Tibial nerve (tissue), 4 donors: ENCODE measurements at regions not wholly inside any gene's neighbourhood (a gene's known extent, or its start where the extent isn't known, plus 50 kb on each side); places are given as distances from the start of the nearest gene placed in this dataset.

ENCODE experiments used
- DNase-seq, 2 donors: peaks; one replicate each; pipeline ENCODE4 v3.0.0-alpha.2; 2019; ENCODE audit warnings: low spot score in 2 of 2
- H3K27ac ChIP-seq, 4 donors: fragments of 200-600 bp; sonication (generic) in 3 of 4; one replicate each; pipeline ENCODE4 v1.5.1; 2017 to 2019; ENCODE audit warnings: mild to moderate bottlenecking in 1 of 4
- H3K27me3 ChIP-seq, 2 donors: fragments of 200-600 bp; sonication (generic) in 1 of 2; one replicate each; pipeline versions ENCODE4 v1.5.1 to v1.6.0; 2017 to 2019
- H3K36me3 ChIP-seq, 3 donors: fragments of 200-600 bp; sonication (generic); one replicate each; pipeline ENCODE4 v1.5.1; 2018 to 2019
- H3K4me1 ChIP-seq, 4 donors: fragments of 200-600 bp; sonication (generic) in 3 of 4; one replicate each; pipeline ENCODE4 v1.5.1; 2017 to 2019
- H3K4me3 ChIP-seq, 4 donors: fragments of 200-600 bp; sonication (generic) in 3 of 4; one replicate each; pipeline ENCODE4 v1.5.1; 2017 to 2019; ENCODE audit warnings: mild to moderate bottlenecking in 1 of 4, moderate library complexity in 1 of 4
- H3K9me3 ChIP-seq, 4 donors: fragments of 200-600 bp; sonication (generic) in 3 of 4; one replicate each; pipeline ENCODE4 v1.5.1; 2017 to 2019
- CTCF ChIP-seq, 5 experiments: fragments of 200-600 bp in 3 of 5; fragments of 450-650 bp in 2 of 5; sonication (generic) in 3 of 5; IDR thresholded peaks; one replicate each; pipeline ENCODE4 v1.5.1; 2016 to 2019; ENCODE audit warnings: antibody characterized with exemption in 5 of 5, mild to moderate bottlenecking in 3 of 5, moderate library complexity in 2 of 5
- EP300 ChIP-seq, 2 donors: sonication (generic); formaldehyde crosslinking; IDR thresholded peaks; one replicate each; pipeline ENCODE4 v1.6.1; 2017; ENCODE audit warnings: antibody characterized with exemption in 2 of 2, mild to moderate bottlenecking in 1 of 2
- POLR2A ChIP-seq, 2 donors: fragments of 450-650 bp; IDR thresholded peaks; one replicate each; pipeline ENCODE4 v1.6.1; 2017; ENCODE audit warnings: antibody characterized with exemption in 2 of 2, mild to moderate bottlenecking in 2 of 2, moderate library complexity in 2 of 2
- WGBS, 2 donors: methylation state at CpG; one replicate each; pipeline ENCODE4 v1.1.5; 2018; 5-methylcytosine and 5-hydroxymethylcytosine counted together

- TF ChIP-seq CTCF (IDR thresholded peaks at IDR 0.05): no peak
- no peak for TF ChIP-seq POLR2A (IDR thresholded peaks at IDR 0.05)
- TF ChIP-seq EP300 (IDR thresholded peaks at IDR 0.05): no peak
- Histone ChIP-seq H3K27me3 (no peaks in the 10 kb centered on the region), H3K27ac (no peak overlapping the region), H3K9me3 (no peaks in the 10 kb centered on the region), H3K4me3 (no peak overlapping the region), H3K36me3 (no peaks in the 10 kb centered on the region), H3K4me1 (no peaks in the 10 kb centered on the region)
- DNase-seq: no peak
These were observed 218.6 kb upstream of the TAC1 start for GRCh38 chr7:97513326-97513725.

- H3K9me3 ChIP-seq: peaks cover 0 to 13% (median 0%) of the 10 kb centered on the region in 4 donors
- no peak for DNase-seq
- H3K4me3 ChIP-seq: no peak overlapping the region
- no peaks in the 10 kb centered on the region for H3K4me1 ChIP-seq
- H3K36me3 ChIP-seq: no peaks in the 10 kb centered on the region
- no peak for TF ChIP-seq POLR2A (IDR thresholded peaks at IDR 0.05)
- no peak for TF ChIP-seq CTCF (IDR thresholded peaks at IDR 0.05)
- TF ChIP-seq EP300 (IDR thresholded peaks at IDR 0.05): no peak
- no peaks in the 10 kb centered on the region for H3K27me3 ChIP-seq
- no peak overlapping the region for H3K27ac ChIP-seq
- WGBS, 2 donors: 95 to 98% methylated on average over 8 to 9 of the region's 14 CpGs
These were observed 190.7 kb upstream of the TAC1 start for GRCh38 chr7:97541188-97541587.

- Histone ChIP-seq H3K27ac (no peak overlapping the region), H3K27me3 (no peaks in the 10 kb centered on the region), H3K4me1 (no peaks in the 10 kb centered on the region), H3K9me3 (peaks cover 0 to 38% (median 1%) of the 10 kb centered on the region in 4 donors), H3K36me3 (no peaks in the 10 kb centered on the region), H3K4me3 (no peak overlapping the region)
- TF ChIP-seq CTCF (IDR thresholded peaks at IDR 0.05) (no peak), POLR2A (IDR thresholded peaks at IDR 0.05) (no peak), EP300 (IDR thresholded peaks at IDR 0.05) (no peak)
- DNase-seq: no peak
- 33 to 48% methylated on average over 8 of the region's 8 CpGs for WGBS, 2 donors
These were observed 175.9 kb upstream of the TAC1 start for GRCh38 chr7:97555857-97556421.

GRCh38 chr7:97565665-97566064 lies 166.2 kb upstream of the TAC1 start:
- Histone ChIP-seq H3K27ac (no peak overlapping the region), H3K4me1 (no peaks in the 10 kb centered on the region), H3K27me3 (no peaks in the 10 kb centered on the region), H3K9me3 (peaks cover 0 to 20% (median 0%) of the 10 kb centered on the region in 4 donors), H3K36me3 (no peaks in the 10 kb centered on the region), H3K4me3 (no peak overlapping the region)
- DNase-seq: no peak
- no peak for TF ChIP-seq CTCF (IDR thresholded peaks at IDR 0.05)
- no peak for TF ChIP-seq POLR2A (IDR thresholded peaks at IDR 0.05)
- 90 to 93% methylated on average over 4 of the region's 4 CpGs for WGBS, 2 donors

- H3K4me1 ChIP-seq: no peaks in the 10 kb centered on the region
- no peak for DNase-seq
- no peak overlapping the region for H3K4me3 ChIP-seq
- H3K36me3 ChIP-seq: no peaks in the 10 kb centered on the region
- 90 to 97% methylated on average over 2 of the region's 2 CpGs for WGBS, 2 donors
- no peak overlapping the region for H3K27ac ChIP-seq
- H3K9me3 ChIP-seq: no peaks in the 10 kb centered on the region
- H3K27me3 ChIP-seq: no peaks in the 10 kb centered on the region
- TF ChIP-seq POLR2A (IDR thresholded peaks at IDR 0.05) (no peak), EP300 (IDR thresholded peaks at IDR 0.05) (no peak), CTCF (IDR thresholded peaks at IDR 0.05) (no peak)
These were observed 158.8 kb upstream of the TAC1 start for GRCh38 chr7:97573065-97573464.
